ENCODE measurements at regions not wholly inside any gene's neighbourhood (a gene's known extent, or its start where the extent isn't known, plus 50 kb on each side); places are given as distances from the start of the nearest gene placed in this dataset.

DNA sequence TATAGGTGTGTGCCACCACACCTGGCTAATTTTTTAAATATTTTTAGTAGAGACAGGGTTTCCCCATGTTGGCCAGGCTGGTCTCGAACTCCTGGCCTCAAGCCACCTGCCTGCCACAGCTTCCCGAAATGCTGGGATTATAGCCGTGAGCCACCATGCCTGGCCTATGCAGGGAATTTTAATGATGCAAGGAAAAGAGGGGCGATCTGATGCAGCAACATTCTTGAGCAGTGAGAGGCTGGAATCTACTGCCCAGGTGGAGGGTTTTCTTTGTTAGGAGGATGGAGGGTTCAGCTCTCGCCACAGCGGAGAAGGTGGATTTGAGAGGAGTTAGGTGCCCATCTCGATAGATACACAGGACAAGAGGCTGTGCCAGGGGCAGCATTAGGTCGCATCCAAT is 332.3 kb downstream of the GATA3 start:
- DNase-seq: no peak
- Histone ChIP-seq H3K27ac (no peak overlapping the region), H3K4me3 (no peak overlapping the region), H3K27me3 (no peaks in the 10 kb centered on the region), H3K9me3 (no peaks in the 10 kb centered on the region), H3K36me3 (no peaks in the 10 kb centered on the region), H3K4me1 (ENCODE audit: insufficient read depth) (no peaks in the 10 kb centered on the region)
- TF ChIP-seq EP300 (IDR thresholded peaks at IDR 0.05) (no peak), POLR2A (IDR thresholded peaks at IDR 0.05) (no peak)
- TF ChIP-seq, protein P1, sequence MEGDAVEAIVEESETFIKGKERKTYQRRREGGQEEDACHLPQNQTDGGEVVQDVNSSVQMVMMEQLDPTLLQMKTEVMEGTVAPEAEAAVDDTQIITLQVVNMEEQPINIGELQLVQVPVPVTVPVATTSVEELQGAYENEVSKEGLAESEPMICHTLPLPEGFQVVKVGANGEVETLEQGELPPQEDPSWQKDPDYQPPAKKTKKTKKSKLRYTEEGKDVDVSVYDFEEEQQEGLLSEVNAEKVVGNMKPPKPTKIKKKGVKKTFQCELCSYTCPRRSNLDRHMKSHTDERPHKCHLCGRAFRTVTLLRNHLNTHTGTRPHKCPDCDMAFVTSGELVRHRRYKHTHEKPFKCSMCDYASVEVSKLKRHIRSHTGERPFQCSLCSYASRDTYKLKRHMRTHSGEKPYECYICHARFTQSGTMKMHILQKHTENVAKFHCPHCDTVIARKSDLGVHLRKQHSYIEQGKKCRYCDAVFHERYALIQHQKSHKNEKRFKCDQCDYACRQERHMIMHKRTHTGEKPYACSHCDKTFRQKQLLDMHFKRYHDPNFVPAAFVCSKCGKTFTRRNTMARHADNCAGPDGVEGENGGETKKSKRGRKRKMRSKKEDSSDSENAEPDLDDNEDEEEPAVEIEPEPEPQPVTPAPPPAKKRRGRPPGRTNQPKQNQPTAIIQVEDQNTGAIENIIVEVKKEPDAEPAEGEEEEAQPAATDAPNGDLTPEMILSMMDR (IDR thresholded peaks at IDR 0.05): no peak
- intact Hi-C loops (cut with DNase I): no loop called here
- WGBS, 3 donors: 89 to 92% (median 90%) methylated on average over 8 of the region's 8 CpGs

DNA sequence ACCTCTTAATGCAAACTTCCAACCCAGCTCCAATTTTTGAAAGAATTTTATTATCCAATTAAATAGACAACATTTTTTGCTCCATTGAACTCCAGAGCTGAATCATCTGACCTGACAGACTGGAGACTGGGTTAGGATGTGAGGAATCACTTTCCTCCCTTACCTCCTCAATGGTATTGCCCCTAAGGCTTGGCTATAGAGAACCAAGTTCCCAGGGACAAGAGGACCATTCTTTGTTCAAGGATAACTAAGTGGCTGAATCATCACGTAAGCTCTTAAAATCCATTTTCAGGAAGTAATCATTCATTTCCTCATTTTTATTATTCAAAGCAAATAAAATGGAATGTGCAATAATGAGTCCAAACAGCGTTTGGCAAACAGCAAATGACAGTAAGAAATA is 335.1 kb downstream of the GATA3 start:
- DNase-seq: no peak
- no peak for TF ChIP-seq EP300 (IDR thresholded peaks at IDR 0.05)
- WGBS, 3 donors: 45 to 51% (median 45%) methylated on average over 2 of the region's 2 CpGs
- no peaks in the 10 kb centered on the region for H3K27me3 ChIP-seq
- H3K4me3 ChIP-seq: no peak overlapping the region
- no peaks in the 10 kb centered on the region for H3K4me1 ChIP-seq (ENCODE audit: insufficient read depth)
- no peaks in the 10 kb centered on the region for H3K36me3 ChIP-seq
- no peaks in the 10 kb centered on the region for H3K9me3 ChIP-seq
- no peak overlapping the region for H3K27ac ChIP-seq
- intact Hi-C loops (cut with DNase I): no loop called here

DNA sequence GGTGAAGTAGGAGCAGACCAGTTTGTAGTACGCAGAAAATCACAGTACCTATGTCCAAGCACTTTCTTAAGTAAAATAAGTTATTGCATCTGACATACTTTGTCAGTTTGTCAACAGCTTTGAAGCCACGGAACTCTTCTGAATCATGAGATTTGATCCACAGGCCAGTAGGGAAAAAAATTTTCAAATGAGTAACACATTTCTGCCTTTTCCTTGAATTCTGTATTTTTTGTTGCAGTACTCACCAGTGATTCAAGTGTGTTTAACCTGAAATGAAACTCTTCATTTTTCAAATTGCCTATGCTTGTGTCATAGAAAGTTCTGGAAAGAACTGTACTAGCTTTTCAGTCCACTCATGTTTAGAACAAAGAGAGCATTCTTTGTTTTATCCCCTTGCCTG is 337.7 kb downstream of the GATA3 start:
- no peak overlapping the region for H3K4me3 ChIP-seq
- no peaks in the 10 kb centered on the region for H3K27me3 ChIP-seq
- WGBS, 3 donors: 63 to 74% (median 72%) methylated on average over 2 of the region's 2 CpGs
- no peaks in the 10 kb centered on the region for H3K4me1 ChIP-seq (ENCODE audit: insufficient read depth)
- no peaks in the 10 kb centered on the region for H3K36me3 ChIP-seq
- DNase-seq: no peak
- TF ChIP-seq, protein P1 (IDR thresholded peaks at IDR 0.05): no peak
- no peak for TF ChIP-seq POLR2A (IDR thresholded peaks at IDR 0.05)
- no peak for TF ChIP-seq EP300 (IDR thresholded peaks at IDR 0.05)
- H3K9me3 ChIP-seq: no peaks in the 10 kb centered on the region
- H3K27ac ChIP-seq: no peak overlapping the region
- intact Hi-C loops (cut with DNase I): no loop called here

DNA sequence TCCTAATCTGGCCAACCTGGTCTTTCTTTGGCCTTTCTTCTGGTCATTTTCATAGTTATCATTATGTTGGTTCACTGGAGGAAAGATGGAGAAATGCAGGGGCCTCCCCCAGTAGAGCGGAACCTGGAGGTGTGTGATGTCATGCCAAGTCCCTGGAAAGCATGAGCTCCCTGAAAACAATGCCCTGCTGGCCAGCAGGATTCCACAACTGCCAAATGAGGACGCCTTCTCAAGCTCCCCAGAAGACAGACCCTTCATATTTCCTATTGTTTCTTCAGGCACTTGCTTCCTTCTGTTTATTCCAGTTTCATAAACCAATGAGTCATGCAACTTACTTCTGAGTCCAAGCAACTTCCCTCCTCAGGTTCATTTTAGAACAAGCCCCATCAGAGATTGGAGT is 339.0 kb downstream of the GATA3 start:
- Histone ChIP-seq H3K9me3 (no peaks in the 10 kb centered on the region), H3K4me3 (no peak overlapping the region), H3K36me3 (no peaks in the 10 kb centered on the region), H3K27ac (no peak overlapping the region), H3K27me3 (no peaks in the 10 kb centered on the region), H3K4me1 (ENCODE audit: insufficient read depth) (no peaks in the 10 kb centered on the region)
- TF ChIP-seq EP300 (IDR thresholded peaks at IDR 0.05) (no peak), POLR2A (IDR thresholded peaks at IDR 0.05) (no peak)
- TF ChIP-seq, protein P1 (IDR thresholded peaks at IDR 0.05): no peak
- no peak for DNase-seq
- intact Hi-C loops (cut with DNase I): no loop called here
- 70 to 83% (median 76%) methylated on average over 2 of the region's 2 CpGs for WGBS, 3 donors

DNA sequence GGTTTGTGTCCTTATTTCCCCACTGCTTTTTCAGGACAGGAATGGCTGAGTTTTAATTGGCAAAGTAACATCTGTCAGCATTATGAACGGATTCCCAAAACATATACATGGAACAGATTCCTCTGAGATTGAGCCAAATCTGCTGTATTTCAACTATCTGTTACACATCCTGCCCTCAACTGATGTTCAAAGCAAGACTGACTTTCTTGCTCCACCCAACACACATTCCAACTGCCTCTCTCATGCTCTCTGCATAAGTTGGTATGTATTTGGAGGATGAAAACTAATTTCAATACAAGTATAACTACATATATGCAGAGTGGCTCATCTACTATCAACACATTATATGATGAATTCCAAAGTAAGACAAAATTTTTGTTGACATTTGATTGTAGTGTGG is 342.2 kb downstream of the GATA3 start:
- no peak for DNase-seq
- Histone ChIP-seq H3K27me3 (no peaks in the 10 kb centered on the region), H3K9me3 (no peaks in the 10 kb centered on the region), H3K27ac (no peak overlapping the region), H3K36me3 (no peaks in the 10 kb centered on the region), H3K4me3 (no peak overlapping the region), H3K4me1 (ENCODE audit: insufficient read depth) (no peaks in the 10 kb centered on the region)
- 19 to 26% (median 24%) methylated on average over 1 of the region's 1 CpG for WGBS, 3 donors
- TF ChIP-seq POLR2A (IDR thresholded peaks at IDR 0.05) (no peak), EP300 (IDR thresholded peaks at IDR 0.05) (no peak)
- TF ChIP-seq, protein P1 (IDR thresholded peaks at IDR 0.05): no peak
- intact Hi-C loops (cut with DNase I): no loop called here
